ENCODE measurements at regions not wholly inside any gene's neighbourhood (a gene's known extent, or its start where the extent isn't known, plus 50 kb on each side); places are given as distances from the start of the nearest gene placed in this dataset.

GRCh38 chr6:102355578-102355977 lies 962.1 kb downstream of the GRIK2 start:
- POLR2A ChIA-PET: no interaction called here

DNA sequence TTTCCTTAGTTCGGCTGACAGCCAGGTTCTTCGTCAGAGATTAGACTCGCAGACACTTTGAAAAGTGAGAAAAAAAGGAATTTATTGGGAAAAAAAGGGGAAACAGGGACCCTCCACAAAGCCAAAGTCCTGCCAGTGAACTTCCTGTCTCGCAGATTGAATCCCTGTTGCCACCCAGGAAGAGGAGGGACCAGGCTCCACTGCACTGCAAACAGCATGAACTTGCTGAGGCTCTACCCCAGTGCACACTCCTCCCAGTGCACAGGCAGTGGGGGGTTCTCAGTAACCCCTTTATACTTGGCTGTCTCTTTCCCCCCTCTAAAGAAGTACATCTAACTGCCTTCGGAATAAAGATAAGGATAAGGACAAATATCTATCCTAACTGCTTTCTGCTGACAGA lies 959.0 kb downstream of the GRIK2 start:
- ChIA-PET POLR2A (no interaction called here), CTCF (no interaction called here)
- TF ChIP-seq, protein P1, sequence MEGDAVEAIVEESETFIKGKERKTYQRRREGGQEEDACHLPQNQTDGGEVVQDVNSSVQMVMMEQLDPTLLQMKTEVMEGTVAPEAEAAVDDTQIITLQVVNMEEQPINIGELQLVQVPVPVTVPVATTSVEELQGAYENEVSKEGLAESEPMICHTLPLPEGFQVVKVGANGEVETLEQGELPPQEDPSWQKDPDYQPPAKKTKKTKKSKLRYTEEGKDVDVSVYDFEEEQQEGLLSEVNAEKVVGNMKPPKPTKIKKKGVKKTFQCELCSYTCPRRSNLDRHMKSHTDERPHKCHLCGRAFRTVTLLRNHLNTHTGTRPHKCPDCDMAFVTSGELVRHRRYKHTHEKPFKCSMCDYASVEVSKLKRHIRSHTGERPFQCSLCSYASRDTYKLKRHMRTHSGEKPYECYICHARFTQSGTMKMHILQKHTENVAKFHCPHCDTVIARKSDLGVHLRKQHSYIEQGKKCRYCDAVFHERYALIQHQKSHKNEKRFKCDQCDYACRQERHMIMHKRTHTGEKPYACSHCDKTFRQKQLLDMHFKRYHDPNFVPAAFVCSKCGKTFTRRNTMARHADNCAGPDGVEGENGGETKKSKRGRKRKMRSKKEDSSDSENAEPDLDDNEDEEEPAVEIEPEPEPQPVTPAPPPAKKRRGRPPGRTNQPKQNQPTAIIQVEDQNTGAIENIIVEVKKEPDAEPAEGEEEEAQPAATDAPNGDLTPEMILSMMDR (IDR thresholded peaks at IDR 0.05; ENCODE audit: insufficient read depth, low read length, missing control alignments): no peak
- no peak for DNase-seq (ENCODE audit: low read depth, low spot score)
- no peak overlapping the region for H3K4me3 ChIP-seq (ENCODE audit: low read depth, low read length)

More at GRCh38 chr6:102355578-102355977, 962.1 kb downstream of the GRIK2 start:
- TF ChIP-seq, protein P1 (IDR thresholded peaks at IDR 0.05; ENCODE audit: insufficient read depth, low read length, missing control alignments): no peak
- no peak overlapping the region for H3K4me3 ChIP-seq (ENCODE audit: low read depth, low read length)
- DNase-seq (ENCODE audit: low read depth, low spot score): no peak
- CTCF ChIA-PET: no interaction called here

DNA sequence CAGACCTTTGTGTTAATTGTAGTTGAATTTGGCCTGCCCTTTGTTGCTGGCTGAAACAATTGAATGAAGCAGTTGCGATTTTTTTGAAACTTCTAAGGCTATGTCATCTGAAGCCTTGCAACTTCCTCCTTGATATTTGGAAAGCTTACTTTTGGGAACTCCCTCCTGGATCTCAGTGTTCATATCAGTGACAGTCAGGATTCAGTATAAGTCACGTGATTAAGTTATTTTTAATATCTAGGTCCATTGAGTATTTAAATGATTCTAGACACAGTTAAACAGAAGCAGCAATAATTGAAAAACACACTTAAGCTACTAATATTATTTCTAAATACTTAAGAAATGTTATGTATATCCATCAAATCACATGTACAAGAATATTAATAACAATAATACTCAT lies 951.3 kb downstream of the GRIK2 start:
- TF ChIP-seq, protein P1 (IDR thresholded peaks at IDR 0.05; ENCODE audit: insufficient read depth, low read length, missing control alignments): no peak
- ChIA-PET CTCF (no interaction called here), POLR2A (no interaction called here)
- DNase-seq (ENCODE audit: low read depth, low spot score): no peak
- H3K4me3 ChIP-seq (ENCODE audit: low read depth, low read length): no peak overlapping the region

DNA sequence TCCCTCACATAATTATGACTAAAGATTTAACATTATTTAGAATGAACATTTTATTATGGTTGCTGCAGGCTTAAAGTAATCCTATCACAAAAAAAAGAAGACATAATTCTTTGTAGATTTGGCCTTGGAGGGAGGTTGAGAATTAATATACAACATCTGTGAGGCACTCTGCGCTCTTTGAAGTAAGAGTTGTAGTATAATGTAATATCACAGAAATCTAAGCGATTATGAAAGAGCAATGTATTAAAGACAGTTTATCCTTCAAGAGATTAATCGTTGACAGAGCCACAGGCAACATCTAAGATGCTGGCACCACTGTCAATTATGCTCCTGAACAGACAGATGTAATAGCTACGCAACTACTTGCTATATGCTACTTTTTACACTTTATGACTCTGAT lies 946.8 kb downstream of the GRIK2 start:
- no peak for DNase-seq (ENCODE audit: low read depth, low spot score)
- ChIA-PET CTCF (no interaction called here), POLR2A (no interaction called here)
- TF ChIP-seq, protein P1 (IDR thresholded peaks at IDR 0.05; ENCODE audit: insufficient read depth, low read length, missing control alignments): no peak
- H3K4me3 ChIP-seq (ENCODE audit: low read depth, low read length): no peak overlapping the region

GRCh38 chr6:102333736-102334135 lies 940.2 kb downstream of the GRIK2 start:
- ChIA-PET POLR2A (no interaction called here), CTCF (no interaction called here)
- DNase-seq (ENCODE audit: low read depth, low spot score): no peak
- TF ChIP-seq, protein P1 (IDR thresholded peaks at IDR 0.05; ENCODE audit: insufficient read depth, low read length, missing control alignments): no peak
- no peak overlapping the region for H3K4me3 ChIP-seq (ENCODE audit: low read depth, low read length)

DNA sequence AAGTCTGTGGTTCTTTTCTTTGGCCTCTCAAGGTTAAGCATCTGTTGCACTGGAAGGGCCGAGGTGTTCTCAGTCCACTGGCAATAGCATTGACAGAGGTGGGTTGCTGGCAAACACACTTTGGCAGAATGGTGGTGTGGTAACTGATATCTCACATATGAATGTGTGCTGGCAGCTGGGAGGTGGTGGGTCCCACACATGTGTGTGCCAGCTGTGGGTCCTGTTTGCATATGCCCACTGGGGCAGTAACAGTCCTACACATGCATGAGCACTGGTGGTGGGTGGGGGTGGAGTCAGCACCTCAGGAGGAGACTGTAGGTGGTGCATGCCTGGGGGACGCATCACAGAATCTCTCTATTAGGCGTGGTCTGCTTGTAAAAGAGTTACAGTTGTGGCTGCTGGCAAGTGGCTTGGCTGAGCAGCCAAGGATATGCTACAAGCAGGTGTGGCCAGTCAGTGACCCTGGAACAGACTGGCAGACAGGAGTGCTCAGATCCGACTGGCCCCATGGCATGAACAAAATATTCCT lies 934.3 kb downstream of the GRIK2 start:
- DNase-seq (ENCODE audit: low read depth, low spot score): no peak
- H3K4me3 ChIP-seq (ENCODE audit: low read depth, low read length): no peak overlapping the region
- ChIA-PET CTCF (no interaction called here), POLR2A (no interaction called here)
- TF ChIP-seq, protein P1 (IDR thresholded peaks at IDR 0.05; ENCODE audit: insufficient read depth, low read length, missing control alignments): no peak
